Mesothelial cell of epicardium (in vitro differentiated cells): ENCODE measurements at regions not wholly inside any gene's neighbourhood (a gene's known extent, or its start where the extent isn't known, plus 50 kb on each side); places are given as distances from the start of the nearest gene placed in this dataset.

Source experiments
- DNase-seq, 2 experiments: peaks; one replicate each; pipeline ENCODE4 v3.0.0; 2021; ENCODE audit warnings: low spot score in 2 of 2; ENCODE audit not compliant: unreplicated experiment in 2 of 2
- H3K27ac Mint-ChIP-seq: 2 replicates; pipeline ENCODE4 v1.8.0; 2021; ENCODE audit warnings: mixed read lengths
- H3K27me3 Mint-ChIP-seq: 2 replicates; pipeline ENCODE4 v1.8.0; 2021; ENCODE audit warnings: low read depth, mixed read lengths
- H3K36me3 Mint-ChIP-seq: 2 replicates; pipeline ENCODE4 v1.8.0; 2021; ENCODE audit warnings: mixed read lengths
- H3K4me1 Mint-ChIP-seq: 2 replicates; pipeline ENCODE4 v1.8.0; 2021; ENCODE audit warnings: mixed read lengths
- H3K4me3 Mint-ChIP-seq: 2 replicates; pipeline ENCODE4 v1.8.0; 2021; ENCODE audit warnings: mild to moderate bottlenecking, moderate library complexity, mixed read lengths
- H3K9me3 Mint-ChIP-seq: 2 replicates; pipeline ENCODE4 v1.8.0; 2021; ENCODE audit warnings: mixed read lengths
- TF ChIP-seq, protein P1 (sequence below): fragments of 200-600 bp; sonication (generic); IDR thresholded peaks from one replicate; pipeline ENCODE4 v1.5.0; 2021; ENCODE audit warnings: antibody characterized with exemption; ENCODE audit not compliant: unreplicated experiment

DNA sequence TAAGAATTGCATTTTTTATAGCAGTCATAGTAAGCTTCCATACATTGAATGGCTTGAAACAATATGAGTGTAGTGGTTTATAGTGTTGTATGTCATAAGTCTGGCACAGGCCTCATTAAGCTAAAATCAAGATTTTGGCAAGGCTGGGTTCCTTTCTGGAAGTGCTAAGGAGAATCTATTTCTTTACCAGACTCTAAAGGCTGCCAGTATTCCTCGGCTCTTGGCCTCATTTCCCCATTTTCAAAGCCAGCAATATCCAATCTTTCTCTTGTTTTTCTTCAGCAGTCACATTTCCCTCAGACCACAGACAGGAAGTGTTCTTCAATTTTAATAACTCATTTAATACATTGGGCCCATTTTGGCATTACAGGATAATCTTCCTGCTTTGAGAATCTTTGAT lies 1155.5 kb upstream of the PABPC4L start:
- H3K27me3 Mint-ChIP-seq, result no peaks in the 10 kb centered on the region
- H3K4me3 Mint-ChIP-seq, result no peak overlapping the region
- TF ChIP-seq, protein P1, sequence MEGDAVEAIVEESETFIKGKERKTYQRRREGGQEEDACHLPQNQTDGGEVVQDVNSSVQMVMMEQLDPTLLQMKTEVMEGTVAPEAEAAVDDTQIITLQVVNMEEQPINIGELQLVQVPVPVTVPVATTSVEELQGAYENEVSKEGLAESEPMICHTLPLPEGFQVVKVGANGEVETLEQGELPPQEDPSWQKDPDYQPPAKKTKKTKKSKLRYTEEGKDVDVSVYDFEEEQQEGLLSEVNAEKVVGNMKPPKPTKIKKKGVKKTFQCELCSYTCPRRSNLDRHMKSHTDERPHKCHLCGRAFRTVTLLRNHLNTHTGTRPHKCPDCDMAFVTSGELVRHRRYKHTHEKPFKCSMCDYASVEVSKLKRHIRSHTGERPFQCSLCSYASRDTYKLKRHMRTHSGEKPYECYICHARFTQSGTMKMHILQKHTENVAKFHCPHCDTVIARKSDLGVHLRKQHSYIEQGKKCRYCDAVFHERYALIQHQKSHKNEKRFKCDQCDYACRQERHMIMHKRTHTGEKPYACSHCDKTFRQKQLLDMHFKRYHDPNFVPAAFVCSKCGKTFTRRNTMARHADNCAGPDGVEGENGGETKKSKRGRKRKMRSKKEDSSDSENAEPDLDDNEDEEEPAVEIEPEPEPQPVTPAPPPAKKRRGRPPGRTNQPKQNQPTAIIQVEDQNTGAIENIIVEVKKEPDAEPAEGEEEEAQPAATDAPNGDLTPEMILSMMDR, result no peak
- no peak overlapping the region for H3K27ac Mint-ChIP-seq
- no peaks in the 10 kb centered on the region for H3K36me3 Mint-ChIP-seq
- peaks cover 8% of the 10 kb centered on the region for H3K4me1 Mint-ChIP-seq
- H3K9me3 Mint-ChIP-seq, result peaks cover 4% of the 10 kb centered on the region
- DNase-seq, result no peak

DNA sequence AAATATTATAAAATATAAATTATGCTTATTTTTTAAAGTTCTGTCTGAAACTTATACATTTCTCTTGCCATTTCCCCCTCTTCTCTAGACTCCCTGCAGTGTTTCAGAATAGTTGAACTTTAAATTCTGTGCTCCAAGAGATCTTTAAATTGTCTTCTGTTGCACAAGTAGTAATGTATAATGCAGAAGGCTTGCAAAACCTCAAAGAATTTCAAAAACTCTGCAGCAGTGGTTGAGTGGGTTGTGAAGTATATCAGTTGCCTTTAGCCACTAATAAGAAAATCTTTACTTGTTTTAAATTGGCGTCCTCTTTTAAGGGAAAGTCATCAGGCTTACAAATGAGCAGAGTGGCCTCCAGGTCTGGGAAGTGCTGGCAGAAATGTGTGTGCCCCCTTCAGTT lies 1153.3 kb upstream of the PABPC4L start:
- Mint-ChIP-seq H3K27me3 (no peaks in the 10 kb centered on the region), H3K4me1 (peaks cover 5% of the 10 kb centered on the region), H3K27ac (no peak overlapping the region), H3K36me3 (no peaks in the 10 kb centered on the region), H3K9me3 (peaks cover 9% of the 10 kb centered on the region), H3K4me3 (no peak overlapping the region)
- no peak for DNase-seq
- TF ChIP-seq, protein P1, result no peak

DNA sequence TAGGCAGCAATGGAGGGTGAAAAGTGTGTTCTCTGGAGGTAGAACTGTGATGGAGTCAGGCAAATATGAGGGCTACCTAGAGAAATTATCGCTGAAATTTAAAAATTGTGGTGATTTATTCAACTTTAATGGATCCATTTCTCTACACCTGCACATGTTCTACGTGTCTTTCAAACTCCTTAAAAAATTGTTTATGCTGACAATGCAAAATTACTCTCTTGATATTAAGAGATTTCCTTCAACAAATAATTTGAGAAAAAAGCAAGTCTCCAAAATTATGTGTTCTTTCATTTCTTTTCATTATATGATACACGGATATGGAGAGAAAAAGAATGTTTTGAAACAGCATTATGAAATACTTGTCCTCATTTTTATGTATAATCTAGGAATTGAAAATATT lies 1151.4 kb upstream of the PABPC4L start:
- Mint-ChIP-seq H3K27ac (no peak overlapping the region), H3K9me3 (peaks cover 19% of the 10 kb centered on the region), H3K4me1 (peaks cover 5% of the 10 kb centered on the region), H3K36me3 (no peaks in the 10 kb centered on the region), H3K4me3 (no peak overlapping the region), H3K27me3 (no peaks in the 10 kb centered on the region)
- no peak for DNase-seq
- TF ChIP-seq, protein P1, result no peak

DNA sequence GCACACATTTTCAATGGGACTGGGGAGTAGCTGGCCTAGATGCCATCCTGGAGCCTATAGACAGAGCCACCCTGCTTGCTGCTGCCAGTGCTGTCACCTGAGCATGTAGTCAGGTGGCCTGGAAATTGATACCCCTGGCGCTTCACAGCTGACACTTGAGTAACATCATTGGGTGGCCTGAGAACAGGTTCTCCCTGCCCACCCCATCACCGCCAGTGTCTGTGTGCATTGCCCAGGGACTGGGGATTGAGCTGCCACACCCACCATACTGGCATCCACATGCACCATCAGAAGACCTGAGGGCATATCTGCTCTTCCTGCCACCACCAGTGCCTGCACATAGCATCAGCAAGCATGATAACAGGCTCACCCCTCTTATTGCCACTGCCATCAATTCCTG lies 1142.9 kb upstream of the PABPC4L start:
- no peak overlapping the region for H3K27ac Mint-ChIP-seq
- DNase-seq, result no peak
- peaks cover 3% of the 10 kb centered on the region for H3K36me3 Mint-ChIP-seq
- TF ChIP-seq, protein P1, result no peak
- no peaks in the 10 kb centered on the region for H3K27me3 Mint-ChIP-seq
- peaks cover 18% of the 10 kb centered on the region for H3K9me3 Mint-ChIP-seq
- no peak overlapping the region for H3K4me3 Mint-ChIP-seq
- H3K4me1 Mint-ChIP-seq, result no peaks in the 10 kb centered on the region

DNA sequence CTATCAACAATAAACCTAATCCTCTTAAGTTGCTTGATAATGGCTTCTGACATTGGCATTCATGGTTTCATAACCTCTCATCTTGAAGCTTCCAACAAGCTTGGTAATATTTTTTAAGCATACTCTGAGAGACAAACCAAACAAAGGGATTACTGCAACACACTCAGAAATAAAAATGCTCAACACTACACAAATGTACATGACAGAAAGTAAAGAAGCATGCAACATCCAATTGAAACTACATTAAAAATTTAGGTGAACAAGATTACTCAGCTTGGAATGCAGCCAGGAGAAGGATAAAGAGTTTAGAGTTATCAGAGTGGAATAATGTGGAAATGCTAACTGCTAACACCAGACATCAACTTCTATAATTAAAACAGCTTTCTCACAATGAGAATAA lies 1136.6 kb upstream of the PABPC4L start:
- TF ChIP-seq, protein P1, result no peak
- Mint-ChIP-seq H3K4me3 (no peak overlapping the region), H3K27me3 (no peaks in the 10 kb centered on the region), H3K27ac (no peak overlapping the region), H3K36me3 (no peaks in the 10 kb centered on the region), H3K9me3 (no peaks in the 10 kb centered on the region), H3K4me1 (no peaks in the 10 kb centered on the region)
- DNase-seq, result no peak

DNA sequence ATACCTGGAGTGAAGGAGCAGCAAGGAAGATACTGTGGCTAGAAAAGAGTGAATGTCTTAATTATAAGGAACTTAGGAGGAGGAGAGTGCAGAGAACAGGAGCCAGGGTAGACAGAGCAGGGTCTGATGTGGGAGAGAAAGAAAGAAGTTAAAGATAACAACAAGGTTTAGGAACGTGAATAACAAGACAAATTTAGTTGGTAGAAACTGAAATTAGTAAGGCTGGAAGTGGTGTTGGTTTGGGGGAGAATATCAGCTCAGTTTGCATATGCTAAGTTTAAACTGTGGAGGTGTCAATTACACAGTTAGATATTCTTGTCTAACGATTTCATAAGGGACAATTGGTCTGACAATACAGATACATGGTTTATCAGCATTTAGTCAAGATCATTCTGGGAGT lies 1123.7 kb upstream of the PABPC4L start:
- no peak for DNase-seq
- no peak overlapping the region for H3K27ac Mint-ChIP-seq
- H3K4me1 Mint-ChIP-seq, result no peaks in the 10 kb centered on the region
- no peaks in the 10 kb centered on the region for H3K36me3 Mint-ChIP-seq
- no peaks in the 10 kb centered on the region for H3K27me3 Mint-ChIP-seq
- H3K9me3 Mint-ChIP-seq, result peaks cover 21% of the 10 kb centered on the region
- H3K4me3 Mint-ChIP-seq, result no peak overlapping the region
- TF ChIP-seq, protein P1, result no peak
